MM.1S (cell line): ENCODE measurements at regions not wholly inside any gene's neighbourhood (a gene's known extent, or its start where the extent isn't known, plus 50 kb on each side); places are given as distances from the start of the nearest gene placed in this dataset.

Source experiments
- DNase-seq: peaks from one replicate; pipeline ENCODE4 v3.0.0-alpha.2; 2015
- H2AFZ ChIP-seq: fragments of 300-600 bp; sonication (generic); 2 replicates; pipeline ENCODE4 v1.6.0; 2016; ENCODE audit warnings: antibody characterized with exemption, low read length
- H3F3A ChIP-seq: fragments of 300-600 bp; sonication (generic); 2 replicates; pipeline ENCODE4 v1.6.1; 2016; ENCODE audit warnings: mild to moderate bottlenecking, antibody characterized with exemption, low read length, moderate library complexity, mixed read lengths; ENCODE audit not compliant: insufficient read depth
- H3K27ac ChIP-seq: fragments of 300-600 bp; sonication (generic); 2 replicates; pipeline ENCODE4 v1.5.1; 2016; ENCODE audit warnings: mild to moderate bottlenecking, low read length
- H3K27me3 ChIP-seq: fragments of 300-600 bp; sonication (generic); replicated peaks from 2 replicates; pipeline ENCODE4 v1.6.0; 2016; ENCODE audit warnings: low read length; ENCODE audit not compliant: insufficient read depth
- H3K36me3 ChIP-seq: fragments of 300-600 bp; sonication (generic); replicated peaks from 2 replicates; pipeline ENCODE4 v1.6.1; 2016; ENCODE audit warnings: mild to moderate bottlenecking, low read length, mixed read lengths; ENCODE audit not compliant: insufficient read depth
- H3K4me1 ChIP-seq: fragments of 300-600 bp; sonication (generic); 2 replicates; pipeline ENCODE4 v1.6.1; 2016; ENCODE audit warnings: low read length, mixed read lengths
- H3K4me2 ChIP-seq: fragments of 300-600 bp; sonication (generic); 2 replicates; pipeline ENCODE4 v1.6.0; 2016; ENCODE audit warnings: low read depth, low read length
- H3K4me3 ChIP-seq: fragments of 300-600 bp; sonication (generic); 2 replicates; pipeline ENCODE4 v1.5.1; 2016; ENCODE audit warnings: low read length, mixed read lengths
- H3K79me2 ChIP-seq: fragments of 300-600 bp; sonication (generic); 2 replicates; pipeline ENCODE4 v1.6.1; 2016; ENCODE audit warnings: mixed run types, low read length, mixed read lengths
- H3K9ac ChIP-seq: fragments of 300-600 bp; sonication (generic); 2 replicates; pipeline ENCODE4 v1.6.1; 2016; ENCODE audit warnings: low read length, mixed read lengths
- H3K9me2 ChIP-seq: fragments of 300-600 bp; sonication (generic); replicated peaks from 2 replicates; pipeline ENCODE4 v1.6.1; 2016; ENCODE audit warnings: mild to moderate bottlenecking, low read length, mixed read lengths; ENCODE audit not compliant: insufficient read depth
- H3K9me3 ChIP-seq: fragments of 300-600 bp; sonication (generic); replicated peaks from 2 replicates; pipeline ENCODE4 v1.6.1; 2016; ENCODE audit warnings: mild to moderate bottlenecking, low read length, mixed read lengths; ENCODE audit not compliant: insufficient read depth
- H4K20me1 ChIP-seq: fragments of 300-600 bp; sonication (generic); 2 replicates; pipeline ENCODE4 v1.6.1; 2016; ENCODE audit warnings: mild to moderate bottlenecking, low read length, moderate library complexity, mixed read lengths; ENCODE audit not compliant: insufficient read depth
- EZH2 ChIP-seq: fragments of 300-600 bp; sonication (generic); optimal IDR thresholded peaks from 2 replicates; pipeline ENCODE3; 2017; ENCODE audit warnings: low read depth, mild to moderate bottlenecking, antibody characterized with exemption, low read length, mixed read lengths
- EZH2phosphoT487 ChIP-seq: fragments of 300-600 bp; sonication (generic); IDR thresholded peaks from 2 replicates; pipeline ENCODE4 v1.6.1; 2018; ENCODE audit warnings: antibody characterized with exemption, low read length
- TF ChIP-seq, protein P1 (sequence below): fragments of 300-600 bp; sonication (generic); IDR thresholded peaks from 2 replicates; pipeline ENCODE4 v1.5.1; 2016; ENCODE audit warnings: antibody characterized with exemption, low read length, mixed read lengths

DNA sequence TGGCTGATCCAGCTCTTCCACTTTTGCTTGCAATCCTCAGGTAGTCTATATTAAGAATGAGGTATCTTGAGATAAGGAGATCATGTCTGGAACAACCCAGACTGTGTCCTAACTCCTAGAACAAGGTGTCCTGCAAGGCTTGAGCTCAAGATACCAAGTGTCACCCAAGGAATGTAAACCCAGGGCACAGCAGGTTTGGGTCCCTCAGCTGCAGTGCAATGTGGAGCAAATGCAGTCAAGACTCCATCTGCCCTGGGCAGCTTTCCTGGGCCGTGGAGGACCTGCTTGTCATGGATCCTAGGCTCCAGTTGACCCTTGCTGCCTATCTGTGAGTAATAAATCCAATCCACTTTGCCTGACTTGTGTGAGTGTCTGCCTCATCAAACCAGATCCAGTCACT is 166.1 kb downstream of the OTOR start:
- no peaks in the 10 kb centered on the region for H3K9me3 ChIP-seq
- H3K4me2 ChIP-seq: no peak overlapping the region
- H3F3A ChIP-seq: no peaks in the 10 kb centered on the region
- H3K9ac ChIP-seq: no peak overlapping the region
- TF ChIP-seq, protein P1, sequence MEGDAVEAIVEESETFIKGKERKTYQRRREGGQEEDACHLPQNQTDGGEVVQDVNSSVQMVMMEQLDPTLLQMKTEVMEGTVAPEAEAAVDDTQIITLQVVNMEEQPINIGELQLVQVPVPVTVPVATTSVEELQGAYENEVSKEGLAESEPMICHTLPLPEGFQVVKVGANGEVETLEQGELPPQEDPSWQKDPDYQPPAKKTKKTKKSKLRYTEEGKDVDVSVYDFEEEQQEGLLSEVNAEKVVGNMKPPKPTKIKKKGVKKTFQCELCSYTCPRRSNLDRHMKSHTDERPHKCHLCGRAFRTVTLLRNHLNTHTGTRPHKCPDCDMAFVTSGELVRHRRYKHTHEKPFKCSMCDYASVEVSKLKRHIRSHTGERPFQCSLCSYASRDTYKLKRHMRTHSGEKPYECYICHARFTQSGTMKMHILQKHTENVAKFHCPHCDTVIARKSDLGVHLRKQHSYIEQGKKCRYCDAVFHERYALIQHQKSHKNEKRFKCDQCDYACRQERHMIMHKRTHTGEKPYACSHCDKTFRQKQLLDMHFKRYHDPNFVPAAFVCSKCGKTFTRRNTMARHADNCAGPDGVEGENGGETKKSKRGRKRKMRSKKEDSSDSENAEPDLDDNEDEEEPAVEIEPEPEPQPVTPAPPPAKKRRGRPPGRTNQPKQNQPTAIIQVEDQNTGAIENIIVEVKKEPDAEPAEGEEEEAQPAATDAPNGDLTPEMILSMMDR: no peak
- no peak for TF ChIP-seq EZH2
- no peak for TF ChIP-seq EZH2phosphoT487
- DNase-seq: no peak
- H3K79me2 ChIP-seq: no peaks in the 10 kb centered on the region
- no peak overlapping the region for H3K27ac ChIP-seq
- H3K27me3 ChIP-seq: no peaks in the 10 kb centered on the region
- H3K36me3 ChIP-seq: no peaks in the 10 kb centered on the region
- H3K9me2 ChIP-seq: no peaks in the 10 kb centered on the region
- no peak overlapping the region for H2AFZ ChIP-seq
- no peaks in the 10 kb centered on the region for H4K20me1 ChIP-seq
- H3K4me1 ChIP-seq: no peaks in the 10 kb centered on the region
- H3K4me3 ChIP-seq: no peak overlapping the region

DNA sequence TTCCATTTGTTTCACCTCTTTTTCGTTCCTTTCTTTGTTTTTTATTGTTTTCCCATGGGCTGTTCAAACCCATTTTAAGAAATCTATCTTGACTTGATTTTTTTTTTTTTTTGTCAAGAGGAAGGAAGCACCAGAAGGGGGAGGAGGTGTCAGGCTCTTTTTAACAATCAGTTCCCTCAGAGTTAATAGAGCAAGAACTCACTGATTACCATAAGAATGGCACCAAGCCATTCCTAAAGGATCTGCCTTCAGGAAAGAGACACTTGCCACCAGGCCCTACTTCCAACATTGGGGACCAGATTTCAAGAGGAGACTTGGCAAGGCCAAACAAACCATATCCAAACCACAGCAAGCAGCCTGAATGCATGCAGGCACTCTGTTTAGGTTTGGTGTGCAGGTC is 168.0 kb downstream of the OTOR start:
- Histone ChIP-seq H3K9me3 (no peaks in the 10 kb centered on the region), H3K4me3 (no peak overlapping the region), H3K4me1 (no peaks in the 10 kb centered on the region), H2AFZ (no peak overlapping the region), H4K20me1 (no peaks in the 10 kb centered on the region), H3K27me3 (no peaks in the 10 kb centered on the region), H3K9me2 (no peaks in the 10 kb centered on the region), H3K79me2 (no peaks in the 10 kb centered on the region), H3K27ac (no peak overlapping the region), H3K9ac (no peak overlapping the region), H3F3A (no peaks in the 10 kb centered on the region), H3K36me3 (no peaks in the 10 kb centered on the region), H3K4me2 (no peak overlapping the region)
- TF ChIP-seq EZH2phosphoT487 (no peak), EZH2 (no peak)
- TF ChIP-seq, protein P1: no peak
- DNase-seq: no peak

DNA sequence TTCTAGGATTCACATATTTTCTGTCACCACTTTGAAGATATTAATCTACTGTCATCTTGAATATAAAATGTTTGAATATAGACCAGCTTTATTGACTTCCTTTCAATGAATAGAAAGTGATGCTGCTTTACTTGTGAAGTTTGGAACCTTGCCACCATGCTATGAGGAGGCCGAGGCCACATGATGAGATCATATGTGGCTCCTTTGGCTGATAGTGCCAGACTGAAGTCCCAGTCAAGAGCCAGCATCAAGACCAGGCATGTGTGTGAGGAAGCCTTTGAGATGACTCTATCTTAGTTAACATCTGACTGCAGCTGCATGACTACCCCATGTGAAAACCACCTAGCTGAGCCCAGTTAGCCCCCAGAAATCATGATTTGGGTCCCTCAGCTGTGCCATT is 169.5 kb downstream of the OTOR start:
- TF ChIP-seq, protein P1: no peak
- Histone ChIP-seq H3K4me3 (no peak overlapping the region), H3K9ac (no peak overlapping the region), H3K9me3 (no peaks in the 10 kb centered on the region), H3K79me2 (no peaks in the 10 kb centered on the region), H3F3A (no peaks in the 10 kb centered on the region), H2AFZ (no peak overlapping the region), H4K20me1 (no peaks in the 10 kb centered on the region), H3K27me3 (no peaks in the 10 kb centered on the region), H3K27ac (no peak overlapping the region), H3K4me1 (no peaks in the 10 kb centered on the region), H3K4me2 (no peak overlapping the region), H3K36me3 (no peaks in the 10 kb centered on the region), H3K9me2 (no peaks in the 10 kb centered on the region)
- DNase-seq: no peak

DNA sequence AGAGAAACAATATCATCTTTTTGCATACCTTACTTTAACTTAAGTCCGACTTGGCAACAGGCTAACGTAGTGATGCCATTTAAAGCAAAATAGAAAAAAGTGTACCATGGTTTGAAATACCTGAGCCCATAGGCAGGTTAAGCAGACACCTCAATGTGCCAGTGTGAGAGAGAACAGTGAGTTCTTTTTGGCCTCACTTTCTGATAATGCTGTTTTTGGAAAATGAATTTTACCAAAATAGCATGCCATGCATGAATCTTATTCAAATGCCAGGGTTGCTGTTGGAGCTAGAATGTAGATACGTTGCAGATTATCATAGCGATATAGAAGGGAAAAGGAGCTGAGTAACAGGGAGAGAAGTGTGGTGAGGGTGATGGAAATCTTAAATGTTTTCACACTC is 170.2 kb downstream of the OTOR start:
- no peak for TF ChIP-seq EZH2phosphoT487
- TF ChIP-seq, protein P1: no peak
- TF ChIP-seq EZH2: no peak
- Histone ChIP-seq H3K9me2 (no peaks in the 10 kb centered on the region), H3K9ac (no peak overlapping the region), H3K9me3 (no peaks in the 10 kb centered on the region), H3F3A (no peaks in the 10 kb centered on the region), H2AFZ (no peak overlapping the region), H3K4me1 (no peaks in the 10 kb centered on the region), H3K4me2 (no peak overlapping the region), H3K4me3 (no peak overlapping the region), H3K79me2 (no peaks in the 10 kb centered on the region), H3K27ac (no peak overlapping the region), H3K36me3 (no peaks in the 10 kb centered on the region), H3K27me3 (no peaks in the 10 kb centered on the region), H4K20me1 (no peaks in the 10 kb centered on the region)
- no peak for DNase-seq
